ENCODE measurements at regions not wholly inside any gene's neighbourhood (a gene's known extent, or its start where the extent isn't known, plus 50 kb on each side); places are given as distances from the start of the nearest gene placed in this dataset.

- TF ChIP-seq ZC3H11A (IDR thresholded peaks at IDR 0.05; ENCODE audit: low read depth, low read length) (no peak), CHD1 (IDR thresholded peaks at IDR 0.05; ENCODE audit: low read length) (no peak), MBD2 (IDR thresholded peaks at IDR 0.05; ENCODE audit: borderline replicate concordance, low read depth) (no peak), KDM2B (CRISPR knock-in tag; IDR thresholded peaks at IDR 0.05) (no peak), ELF2 (CRISPR knock-in tag; IDR thresholded peaks at IDR 0.05) (no peak), TRIM24 (IDR thresholded peaks at IDR 0.05) (no peak), SP2 (IDR thresholded peaks at IDR 0.05; ENCODE audit: extremely low read depth, low read depth, low read length, poor library complexity, severe bottlenecking) (no peak), SRSF1 (IDR thresholded peaks at IDR 0.05; ENCODE audit: low read depth, low read length) (no peak)
Observed at GRCh38 chr15:35764661-35765519, 218.9 kb upstream of the DPH6 start (continued).

- no peak for DNase-seq (ENCODE audit: extremely low read depth in 1 of 4, low spot score in 3 of 4)
- ChIA-PET POLR2A (interaction anchor here (1.1 kb wide), 1 partner anchor 14 kb away, joined by 3 read pairs; no protein-coding TSS in a partner anchor), CTCF (ENCODE audit: low intra/inter-chr PET ratio) (no interaction called here)
- Histone ChIP-seq H3K9me3 (replicated peaks; ENCODE audit: control insufficient read depth, insufficient read depth, low read depth, low read length) (no peaks in the 10 kb centered on the region), H2AFZ (ENCODE audit: low read depth, low read length) (no peak overlapping the region), H3K9ac (ENCODE audit: insufficient read depth in 1 of 2, low read depth in 2 of 2, low read length in 2 of 2) (no peak overlapping the region), H3K9me1 (ENCODE audit: control insufficient read depth, insufficient read depth, low read length) (no peaks in the 10 kb centered on the region), H3K79me2 (ENCODE audit: control insufficient read depth, insufficient read depth, low read length) (no peaks in the 10 kb centered on the region), H3K27me3 (ENCODE audit: control insufficient read depth in 2 of 2, insufficient read depth in 2 of 2, low read length in 2 of 2) (no peaks in the 10 kb centered on the region), H4K20me1 (replicated peaks; ENCODE audit: control insufficient read depth, insufficient read depth, low read length) (no peaks in the 10 kb centered on the region), H3K27ac (ENCODE audit: extremely low read depth, low read depth, low read length) (no peak overlapping the region), H3K4me3 (no peak overlapping the region), H3K4me2 (ENCODE audit: insufficient read depth, low read length) (no peak overlapping the region), H3K36me3 (ENCODE audit: control insufficient read depth, insufficient read depth, low read length) (no peaks in the 10 kb centered on the region), H3K4me1 (replicated peaks in 1 of 2; ENCODE audit: control insufficient read depth in 2 of 2, insufficient read depth in 2 of 2, low read length in 2 of 2) (no peaks in the 10 kb centered on the region)
- in situ Hi-C loops (cut with MboI) (no loop called here), intact Hi-C loops (cut with micrococcal nuclease) (no loop called here)
- FAIRE-seq = no peak
- 0% methylated on average over 1 of the region's 1 CpG for WGBS (ENCODE audit: insufficient coverage, low coverage, missing lambda C conversion rate)
- ATAC-seq = no peak
- no TSS peak for BruUV-seq (replicated peaks)
- TF ChIP-seq, protein P1, sequence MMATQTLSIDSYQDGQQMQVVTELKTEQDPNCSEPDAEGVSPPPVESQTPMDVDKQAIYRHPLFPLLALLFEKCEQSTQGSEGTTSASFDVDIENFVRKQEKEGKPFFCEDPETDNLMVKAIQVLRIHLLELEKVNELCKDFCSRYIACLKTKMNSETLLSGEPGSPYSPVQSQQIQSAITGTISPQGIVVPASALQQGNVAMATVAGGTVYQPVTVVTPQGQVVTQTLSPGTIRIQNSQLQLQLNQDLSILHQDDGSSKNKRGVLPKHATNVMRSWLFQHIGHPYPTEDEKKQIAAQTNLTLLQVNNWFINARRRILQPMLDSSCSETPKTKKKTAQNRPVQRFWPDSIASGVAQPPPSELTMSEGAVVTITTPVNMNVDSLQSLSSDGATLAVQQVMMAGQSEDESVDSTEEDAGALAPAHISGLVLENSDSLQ (IDR thresholded peaks at IDR 0.05) = no peak
- TF ChIP-seq, protein P2, sequence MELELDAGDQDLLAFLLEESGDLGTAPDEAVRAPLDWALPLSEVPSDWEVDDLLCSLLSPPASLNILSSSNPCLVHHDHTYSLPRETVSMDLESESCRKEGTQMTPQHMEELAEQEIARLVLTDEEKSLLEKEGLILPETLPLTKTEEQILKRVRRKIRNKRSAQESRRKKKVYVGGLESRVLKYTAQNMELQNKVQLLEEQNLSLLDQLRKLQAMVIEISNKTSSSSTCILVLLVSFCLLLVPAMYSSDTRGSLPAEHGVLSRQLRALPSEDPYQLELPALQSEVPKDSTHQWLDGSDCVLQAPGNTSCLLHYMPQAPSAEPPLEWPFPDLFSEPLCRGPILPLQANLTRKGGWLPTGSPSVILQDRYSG (tag; conservative IDR thresholded peaks at IDR 0.05; ENCODE audit: low read depth) = no peak
- TF ChIP-seq ZBTB1 (CRISPR knock-in tag; IDR thresholded peaks at IDR 0.05; ENCODE audit: borderline replicate concordance, low read depth) (no peak), DIDO1 (tag; IDR thresholded peaks at IDR 0.05; ENCODE audit: low read depth) (no peak), POLR3A (IDR thresholded peaks at IDR 0.05; ENCODE audit: borderline replicate concordance, extremely low read depth, insufficient read depth, insufficient read length) (no peak), CREM (IDR thresholded peaks at IDR 0.05; ENCODE audit: low read depth) (no peak), NONO (IDR thresholded peaks at IDR 0.05; ENCODE audit: low read depth in 2 of 2, low read length in 1 of 2) (no peak), MCM2 (IDR thresholded peaks at IDR 0.05; ENCODE audit: low read depth) (no peak), POLR2AphosphoS2 (IDR thresholded peaks at IDR 0.05; ENCODE audit: low read length) (no peak), POLR2B (IDR thresholded peaks at IDR 0.05; ENCODE audit: low read depth, partially characterized antibody) (no peak), ZNF778 (CRISPR knock-in tag; IDR thresholded peaks at IDR 0.05) (no peak), POLR3G (IDR thresholded peaks at IDR 0.05; ENCODE audit: extremely low read depth, insufficient read length, insufficient replicate concordance) (no peak), PHB2 (IDR thresholded peaks at IDR 0.05; ENCODE audit: low read depth) (no peak)
Observed at GRCh38 chr15:35768949-35769348, 223.0 kb upstream of the DPH6 start.
